Nephron (organoid): ENCODE measurements at regions not wholly inside any gene's neighbourhood (a gene's known extent, or its start where the extent isn't known, plus 50 kb on each side); places are given as distances from the start of the nearest gene placed in this dataset.

ENCODE experiments used
- H3K27ac Mint-ChIP-seq, 3 experiments: 2 replicates each; pipeline ENCODE4 v1.8.0; 2020; ENCODE audit warnings: mixed read lengths in 3 of 3, mild to moderate bottlenecking in 2 of 3, moderate library complexity in 1 of 3
- H3K27me3 Mint-ChIP-seq: 2 replicates; pipeline ENCODE4 v1.8.0; 2021; ENCODE audit warnings: low read depth, mild to moderate bottlenecking, moderate library complexity, mixed read lengths
- H3K36me3 Mint-ChIP-seq: 2 replicates; pipeline ENCODE4 v1.8.0; 2020; ENCODE audit warnings: low read depth, mixed read lengths
- H3K4me1 Mint-ChIP-seq: 2 replicates; pipeline ENCODE4 v1.8.0; 2020; ENCODE audit warnings: mixed read lengths
- H3K4me3 Mint-ChIP-seq, 3 experiments: 2 replicates each; pipeline ENCODE4 v1.8.0; 2020; ENCODE audit warnings: mild to moderate bottlenecking in 3 of 3, mixed read lengths in 3 of 3, moderate library complexity in 2 of 3
- H3K9me3 Mint-ChIP-seq: 2 replicates; pipeline ENCODE4 v1.8.0; 2020; ENCODE audit warnings: mixed read lengths
- CTCF ChIP-seq, 3 experiments: fragments of 200-600 bp; sonication (generic); IDR thresholded peaks; one replicate each; pipeline ENCODE4 v1.5.0; 2021; ENCODE audit warnings: antibody characterized with exemption in 3 of 3; ENCODE audit not compliant: unreplicated experiment in 3 of 3

- TF ChIP-seq CTCF (IDR thresholded peaks at IDR 0.05; ENCODE audit: unreplicated experiment in 3 of 3): no peak
- peak overlapping the region in 1 of 3 experiments; percentile 15 for H3K27ac Mint-ChIP-seq
- no peaks in the 10 kb centered on the region for H3K36me3 Mint-ChIP-seq
- H3K4me3 Mint-ChIP-seq: peak overlapping the region in 2 of 3 experiments; percentile 17 to 37
- H3K4me1 Mint-ChIP-seq: peaks cover 11% of the 10 kb centered on the region
- H3K9me3 Mint-ChIP-seq: no peaks in the 10 kb centered on the region
- H3K27me3 Mint-ChIP-seq: peaks cover 4% of the 10 kb centered on the region
These were observed 126.2 kb upstream of the LMO4 start for GRCh38 chr1:87202451-87202850.

- no peaks in the 10 kb centered on the region for H3K36me3 Mint-ChIP-seq
- peaks cover 4% of the 10 kb centered on the region for H3K27me3 Mint-ChIP-seq
- H3K4me3 Mint-ChIP-seq: peak overlapping the region in 2 of 3 experiments; percentile 17 to 35
- peak overlapping the region in 1 of 3 experiments; percentile 15 for H3K27ac Mint-ChIP-seq
- peaks cover 11% of the 10 kb centered on the region for H3K4me1 Mint-ChIP-seq
- no peak for TF ChIP-seq CTCF (IDR thresholded peaks at IDR 0.05; ENCODE audit: unreplicated experiment in 3 of 3)
- no peaks in the 10 kb centered on the region for H3K9me3 Mint-ChIP-seq
These were observed 125.6 kb upstream of the LMO4 start for GRCh38 chr1:87202922-87203655.

- peaks cover 4% of the 10 kb centered on the region for H3K27me3 Mint-ChIP-seq
- H3K36me3 Mint-ChIP-seq: no peaks in the 10 kb centered on the region
- no peak overlapping the region for H3K27ac Mint-ChIP-seq
- H3K4me3 Mint-ChIP-seq: no peak overlapping the region
- no peaks in the 10 kb centered on the region for H3K9me3 Mint-ChIP-seq
- H3K4me1 Mint-ChIP-seq: peaks cover 11% of the 10 kb centered on the region
- TF ChIP-seq CTCF (IDR thresholded peaks at IDR 0.05; ENCODE audit: unreplicated experiment in 3 of 3): no peak
These were observed 124.8 kb upstream of the LMO4 start for GRCh38 chr1:87203904-87204303.

DNA sequence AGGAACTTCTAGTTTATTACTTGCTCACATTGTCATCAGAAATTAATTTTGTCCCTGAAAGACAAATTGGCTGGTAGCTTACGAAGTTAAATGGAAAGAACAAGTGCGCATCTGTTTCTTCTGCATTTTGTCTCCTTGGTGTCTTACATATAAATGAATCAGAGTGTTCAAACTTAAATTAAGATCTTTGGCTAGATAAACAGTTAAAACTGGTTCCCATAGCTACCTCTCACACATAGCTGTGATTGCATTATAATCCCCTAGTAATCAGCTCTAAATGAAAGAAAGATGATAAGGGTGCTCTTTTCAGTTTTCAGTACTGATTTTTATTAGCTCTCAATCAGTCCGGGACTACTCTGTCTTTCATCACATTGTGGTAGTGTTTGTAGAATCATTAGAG lies 124.2 kb upstream of the LMO4 start:
- no peak overlapping the region for H3K4me3 Mint-ChIP-seq

DNA sequence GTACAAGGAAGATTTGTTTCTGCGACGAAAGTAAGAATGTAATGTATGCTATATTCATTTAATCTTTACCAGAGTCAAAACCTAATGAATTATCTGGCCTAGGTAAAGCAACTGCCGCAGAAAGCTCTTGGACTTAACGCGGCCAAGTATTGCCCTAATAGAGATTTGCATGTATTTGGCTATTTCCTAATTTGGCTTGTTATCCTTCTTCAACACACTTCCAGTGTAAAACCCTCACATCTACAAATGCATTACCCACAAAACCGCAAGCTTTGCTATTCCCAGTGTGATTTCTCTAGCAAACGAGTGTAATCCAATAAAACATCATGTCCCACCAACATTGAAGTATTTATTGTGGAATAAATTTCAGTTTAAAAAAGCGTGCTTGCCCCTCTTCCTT lies 123.8 kb upstream of the LMO4 start:
- Mint-ChIP-seq H3K27ac (no peak overlapping the region), H3K4me3 (no peak overlapping the region), H3K4me1 (peaks cover 11% of the 10 kb centered on the region), H3K27me3 (peaks cover 4% of the 10 kb centered on the region), H3K36me3 (no peaks in the 10 kb centered on the region), H3K9me3 (no peaks in the 10 kb centered on the region)
- TF ChIP-seq CTCF (IDR thresholded peaks at IDR 0.05; ENCODE audit: unreplicated experiment in 3 of 3): no peak

More for the DNA sequence above, 124.2 kb upstream of the LMO4 start:
- TF ChIP-seq CTCF (IDR thresholded peaks at IDR 0.05; ENCODE audit: unreplicated experiment in 3 of 3): no peak
- Mint-ChIP-seq H3K4me1 (peaks cover 11% of the 10 kb centered on the region), H3K27me3 (peaks cover 4% of the 10 kb centered on the region), H3K27ac (peak overlapping the region in 1 of 3 experiments; percentile 12), H3K36me3 (no peaks in the 10 kb centered on the region), H3K9me3 (no peaks in the 10 kb centered on the region)
